Karpas-422 (cell line): ENCODE measurements at regions not wholly inside any gene's neighbourhood (a gene's known extent, or its start where the extent isn't known, plus 50 kb on each side); places are given as distances from the start of the nearest gene placed in this dataset.

Experiments used
- DNase-seq: peaks from one replicate; pipeline ENCODE4 v3.0.0-alpha.2; 2015
- H2AFZ ChIP-seq: fragments of 200-600 bp; sonication (generic); 2 replicates; pipeline ENCODE4 v1.6.1; 2014; ENCODE audit warnings: antibody characterized with exemption, low read length, mixed read lengths
- H3K27ac ChIP-seq: fragments of 200-600 bp; sonication (generic); 2 replicates; pipeline ENCODE4 v1.5.1; 2014; ENCODE audit warnings: mild to moderate bottlenecking, low read length, moderate library complexity
- H3K27me3 ChIP-seq: fragments of 200-600 bp; sonication (generic); 2 replicates; pipeline ENCODE4 v1.6.1; 2014; ENCODE audit warnings: low read length, mixed read lengths
- H3K36me3 ChIP-seq: fragments of 200-600 bp; sonication (generic); 2 replicates; pipeline ENCODE4 v1.6.1; 2014; ENCODE audit warnings: low read length, mixed read lengths; ENCODE audit not compliant: insufficient read depth
- H3K4me1 ChIP-seq: fragments of 200-600 bp; sonication (generic); 2 replicates; pipeline ENCODE4 v1.6.1; 2014; ENCODE audit warnings: mild to moderate bottlenecking, low read length, mixed read lengths
- H3K4me2 ChIP-seq: fragments of 200-600 bp; sonication (generic); 2 replicates; pipeline ENCODE4 v1.6.1; 2014; ENCODE audit warnings: low read length, low read depth, mild to moderate bottlenecking; ENCODE audit not compliant: poor library complexity, severe bottlenecking
- H3K4me3 ChIP-seq: fragments of 200-600 bp; sonication (generic); 2 replicates; pipeline ENCODE4 v1.5.1; 2014; ENCODE audit warnings: mild to moderate bottlenecking, antibody characterized with exemption, low read length, mixed read lengths
- H3K79me2 ChIP-seq: fragments of 200-600 bp; sonication (generic); 2 replicates; pipeline ENCODE4 v1.6.1; 2014; ENCODE audit warnings: mild to moderate bottlenecking, low read length, mixed read lengths
- H3K9ac ChIP-seq: fragments of 200-600 bp; sonication (generic); 2 replicates; pipeline ENCODE4 v1.6.0; 2014; ENCODE audit warnings: low read length
- H3K9me2 ChIP-seq: fragments of 200-600 bp; sonication (generic), shearing (Covaris generic); replicated peaks from 2 replicates; pipeline ENCODE4 v1.6.0; 2014; ENCODE audit warnings: mild to moderate bottlenecking, low read length, moderate library complexity; ENCODE audit not compliant: insufficient read depth
- H3K9me3 ChIP-seq: fragments of 300-700, 200-600 bp; sonication (generic); 2 replicates; pipeline ENCODE4 v1.6.1; 2014; ENCODE audit warnings: low read length, mixed read lengths
- H4K20me1 ChIP-seq: fragments of 200-600 bp; sonication (generic); 2 replicates; pipeline ENCODE4 v1.6.1; 2014; ENCODE audit warnings: mild to moderate bottlenecking, antibody characterized with exemption, low read length, low read depth; ENCODE audit not compliant: insufficient read depth

- Histone ChIP-seq H3K4me3 (no peak overlapping the region), H3K9me2 (no peaks in the 10 kb centered on the region), H3K27ac (no peak overlapping the region), H2AFZ (no peak overlapping the region), H4K20me1 (no peaks in the 10 kb centered on the region), H3K4me2 (no peak overlapping the region), H3K36me3 (no peaks in the 10 kb centered on the region), H3K27me3 (no peaks in the 10 kb centered on the region), H3K9me3 (no peaks in the 10 kb centered on the region), H3K4me1 (no peaks in the 10 kb centered on the region), H3K9ac (no peak overlapping the region), H3K79me2 (no peaks in the 10 kb centered on the region)
- no peak for DNase-seq
Observed at GRCh38 chr3:87390821-87391220, 114.4 kb upstream of the POU1F1 start.

GRCh38 chr3:87390353-87390752 lies 114.0 kb upstream of the POU1F1 start:
- no peak overlapping the region for H2AFZ ChIP-seq
- H3K9ac ChIP-seq, result no peak overlapping the region
- DNase-seq, result no peak
- H3K9me2 ChIP-seq, result no peaks in the 10 kb centered on the region
- no peaks in the 10 kb centered on the region for H4K20me1 ChIP-seq
- no peak overlapping the region for H3K4me3 ChIP-seq
- H3K27ac ChIP-seq, result no peak overlapping the region
- H3K79me2 ChIP-seq, result no peaks in the 10 kb centered on the region
- H3K9me3 ChIP-seq, result no peaks in the 10 kb centered on the region
- H3K4me1 ChIP-seq, result no peaks in the 10 kb centered on the region
- no peak overlapping the region for H3K4me2 ChIP-seq
- no peaks in the 10 kb centered on the region for H3K27me3 ChIP-seq
- H3K36me3 ChIP-seq, result no peaks in the 10 kb centered on the region

- Histone ChIP-seq H3K9ac (no peak overlapping the region), H3K79me2 (no peaks in the 10 kb centered on the region), H3K9me3 (no peaks in the 10 kb centered on the region), H3K9me2 (no peaks in the 10 kb centered on the region), H3K27ac (no peak overlapping the region), H3K27me3 (no peaks in the 10 kb centered on the region), H3K36me3 (no peaks in the 10 kb centered on the region), H3K4me2 (no peak overlapping the region), H3K4me1 (no peaks in the 10 kb centered on the region), H2AFZ (no peak overlapping the region), H4K20me1 (no peaks in the 10 kb centered on the region), H3K4me3 (no peak overlapping the region)
- DNase-seq, result no peak
Observed at GRCh38 chr3:87375231-87375682, 98.9 kb upstream of the POU1F1 start.

- Histone ChIP-seq H3K9me2 (0 out of 2 replicates have a peak, but pooled peaks cover 4% of the 10 kb centered on the region), H3K79me2 (no peaks in the 10 kb centered on the region), H3K4me1 (no peaks in the 10 kb centered on the region), H3K9me3 (no peaks in the 10 kb centered on the region), H3K9ac (no peak overlapping the region), H3K4me3 (no peak overlapping the region), H2AFZ (no peak overlapping the region), H3K27me3 (peaks cover 3% of the 10 kb centered on the region; the same call in 1 of the 2 replicates), H3K27ac (no peak overlapping the region), H3K4me2 (no peak overlapping the region), H4K20me1 (no peaks in the 10 kb centered on the region), H3K36me3 (no peaks in the 10 kb centered on the region)
- DNase-seq, result no peak
Observed at GRCh38 chr3:87370007-87370406, 93.6 kb upstream of the POU1F1 start.

- no peak overlapping the region for H3K4me3 ChIP-seq
- no peaks in the 10 kb centered on the region for H3K9me3 ChIP-seq
- no peak for DNase-seq
Observed at GRCh38 chr3:87367736-87368135, 91.4 kb upstream of the POU1F1 start.

GRCh38 chr3:87363721-87364120 lies 87.3 kb upstream of the POU1F1 start:
- 0 out of 2 replicates have a peak, but pooled peaks cover 4% of the 10 kb centered on the region for H3K9me2 ChIP-seq
- no peak overlapping the region for H3K4me3 ChIP-seq
- H3K9me3 ChIP-seq, result no peaks in the 10 kb centered on the region
- H3K36me3 ChIP-seq, result no peaks in the 10 kb centered on the region
- DNase-seq, result no peak
- H3K4me2 ChIP-seq, result no peak overlapping the region
- no peaks in the 10 kb centered on the region for H3K79me2 ChIP-seq
- no peak overlapping the region for H3K27ac ChIP-seq
- H3K9ac ChIP-seq, result no peak overlapping the region
- no peaks in the 10 kb centered on the region for H4K20me1 ChIP-seq
- H2AFZ ChIP-seq, result no peak overlapping the region
- H3K27me3 ChIP-seq, result peaks cover 3% of the 10 kb centered on the region; the same call in 1 of the 2 replicates
- H3K4me1 ChIP-seq, result no peaks in the 10 kb centered on the region

More at GRCh38 chr3:87367736-87368135, 91.4 kb upstream of the POU1F1 start:
- Histone ChIP-seq H3K36me3 (no peaks in the 10 kb centered on the region), H3K4me1 (no peaks in the 10 kb centered on the region), H4K20me1 (no peaks in the 10 kb centered on the region), H3K4me2 (no peak overlapping the region), H3K9ac (no peak overlapping the region), H3K27ac (no peak overlapping the region), H3K27me3 (peaks cover 3% of the 10 kb centered on the region; the same call in 1 of the 2 replicates), H3K79me2 (no peaks in the 10 kb centered on the region), H2AFZ (no peak overlapping the region), H3K9me2 (0 out of 2 replicates have a peak, but pooled peaks cover 4% of the 10 kb centered on the region)

- Histone ChIP-seq H3K9me3 (no peaks in the 10 kb centered on the region), H3K36me3 (no peaks in the 10 kb centered on the region), H3K79me2 (no peaks in the 10 kb centered on the region), H3K9me2 (no peaks in the 10 kb centered on the region), H3K27me3 (peaks cover 3% of the 10 kb centered on the region; the same call in 1 of the 2 replicates), H4K20me1 (no peaks in the 10 kb centered on the region), H3K27ac (no peak overlapping the region), H3K9ac (no peak overlapping the region), H3K4me2 (no peak overlapping the region), H3K4me3 (no peak overlapping the region), H2AFZ (no peak overlapping the region), H3K4me1 (no peaks in the 10 kb centered on the region)
- DNase-seq, result no peak
Observed at GRCh38 chr3:87361956-87362355, 85.6 kb upstream of the POU1F1 start.

- H3K9me2 ChIP-seq, result no peaks in the 10 kb centered on the region
- H3K9ac ChIP-seq, result no peak overlapping the region
- no peaks in the 10 kb centered on the region for H3K9me3 ChIP-seq
- H3K4me2 ChIP-seq, result no peak overlapping the region
- H4K20me1 ChIP-seq, result no peaks in the 10 kb centered on the region
- no peak for DNase-seq
- no peaks in the 10 kb centered on the region for H3K4me1 ChIP-seq
- no peak overlapping the region for H3K27ac ChIP-seq
- H3K4me3 ChIP-seq, result no peak overlapping the region
- H3K36me3 ChIP-seq, result no peaks in the 10 kb centered on the region
- H3K27me3 ChIP-seq, result peaks cover 3% of the 10 kb centered on the region; the same call in 1 of the 2 replicates
- H2AFZ ChIP-seq, result no peak overlapping the region
- no peaks in the 10 kb centered on the region for H3K79me2 ChIP-seq
Observed at GRCh38 chr3:87361271-87361670, 84.9 kb upstream of the POU1F1 start.

GRCh38 chr3:87359826-87360225 lies 83.4 kb upstream of the POU1F1 start:
- H3K9me3 ChIP-seq, result no peaks in the 10 kb centered on the region
- no peaks in the 10 kb centered on the region for H3K36me3 ChIP-seq
- no peak overlapping the region for H3K9ac ChIP-seq
- no peak overlapping the region for H3K4me2 ChIP-seq
- DNase-seq, result no peak
- no peak overlapping the region for H2AFZ ChIP-seq
- H3K4me1 ChIP-seq, result no peaks in the 10 kb centered on the region
- no peaks in the 10 kb centered on the region for H3K9me2 ChIP-seq
- H3K27ac ChIP-seq, result no peak overlapping the region
- no peaks in the 10 kb centered on the region for H3K79me2 ChIP-seq
- no peaks in the 10 kb centered on the region for H3K27me3 ChIP-seq
- no peaks in the 10 kb centered on the region for H4K20me1 ChIP-seq
- H3K4me3 ChIP-seq, result no peak overlapping the region
